Right atrium auricular region (tissue), 2 donors: ENCODE measurements at regions not wholly inside any gene's neighbourhood (a gene's known extent, or its start where the extent isn't known, plus 50 kb on each side); places are given as distances from the start of the nearest gene placed in this dataset.

Source experiments
- DNase-seq: peaks from one replicate; pipeline ENCODE4 v3.0.0-alpha.2; 2019; ENCODE audit warnings: low spot score
- H3K27ac ChIP-seq, 2 donors: fragments of 200-600 bp; sonication (generic); 1 replicate in 1 of 2; 2 replicates in 1 of 2; pipeline ENCODE4 v1.5.1; 2016 to 2019
- H3K27me3 ChIP-seq, 2 donors: fragments of 200-600 bp; sonication (generic); one replicate each; pipeline versions ENCODE4 v1.5.1 to v1.6.0; 2017 to 2019
- H3K36me3 ChIP-seq: fragments of 200-600 bp; sonication (generic); one replicate; pipeline ENCODE4 v1.5.1; 2016
- H3K4me1 ChIP-seq, 2 donors: fragments of 200-600 bp; sonication (generic); one replicate each; pipeline versions ENCODE4 v1.5.1 to v1.6.0; 2017 to 2019
- H3K4me3 ChIP-seq, 2 donors: fragments of 200-600 bp; sonication (generic); 1 replicate in 1 of 2; 2 replicates in 1 of 2; pipeline ENCODE4 v1.5.1; 2017 to 2019; ENCODE audit warnings: mild to moderate bottlenecking in 1 of 2, moderate library complexity in 1 of 2
- H3K9me3 ChIP-seq, 2 donors: fragments of 200-600 bp; sonication (generic); one replicate each; pipeline ENCODE4 v1.5.1; 2019
- TF ChIP-seq, protein P1 (sequence below), 2 donors: fragments of 200-600 bp; sonication (generic); IDR thresholded peaks; one replicate each; pipeline ENCODE4 v1.5.1; 2019; ENCODE audit warnings: antibody characterized with exemption in 2 of 2

DNA sequence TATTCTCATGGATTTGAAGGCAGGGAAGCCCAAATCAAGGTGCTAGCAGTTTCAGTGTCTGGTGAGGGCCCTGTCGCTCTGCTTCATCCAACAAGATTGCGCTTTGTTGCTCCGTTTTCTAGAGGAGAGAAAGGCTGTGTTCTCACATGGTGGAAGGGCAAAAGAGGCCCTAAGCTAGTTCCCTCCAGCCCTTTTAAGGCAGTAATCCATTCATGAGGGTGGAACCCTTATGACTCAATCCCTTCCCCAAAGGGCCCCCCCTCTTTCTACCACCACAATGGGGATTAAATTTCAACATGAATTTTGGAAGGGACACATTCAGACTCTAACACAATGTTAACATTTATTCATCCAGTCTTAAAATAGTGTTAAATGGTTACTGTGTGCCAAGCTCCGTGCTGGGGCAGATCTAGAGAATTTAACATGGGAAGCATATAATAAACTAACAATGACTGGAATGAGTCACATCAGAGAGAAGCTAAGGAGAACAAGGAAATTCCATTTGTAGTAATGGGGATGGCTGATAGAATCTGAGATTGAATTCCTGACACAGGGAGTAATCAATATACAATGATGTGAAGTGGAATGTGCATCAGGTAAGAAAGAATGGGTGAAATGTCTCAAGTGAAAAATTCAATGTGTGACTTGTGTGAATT lies 382.8 kb upstream of the ZNF608 start:
- no peak for DNase-seq
- Histone ChIP-seq H3K36me3 (no peaks in the 10 kb centered on the region), H3K27me3 (no peaks in the 10 kb centered on the region), H3K9me3 (no peaks in the 10 kb centered on the region), H3K4me1 (no peaks in the 10 kb centered on the region), H3K27ac (no peak overlapping the region), H3K4me3 (no peak overlapping the region)
- TF ChIP-seq, protein P1, sequence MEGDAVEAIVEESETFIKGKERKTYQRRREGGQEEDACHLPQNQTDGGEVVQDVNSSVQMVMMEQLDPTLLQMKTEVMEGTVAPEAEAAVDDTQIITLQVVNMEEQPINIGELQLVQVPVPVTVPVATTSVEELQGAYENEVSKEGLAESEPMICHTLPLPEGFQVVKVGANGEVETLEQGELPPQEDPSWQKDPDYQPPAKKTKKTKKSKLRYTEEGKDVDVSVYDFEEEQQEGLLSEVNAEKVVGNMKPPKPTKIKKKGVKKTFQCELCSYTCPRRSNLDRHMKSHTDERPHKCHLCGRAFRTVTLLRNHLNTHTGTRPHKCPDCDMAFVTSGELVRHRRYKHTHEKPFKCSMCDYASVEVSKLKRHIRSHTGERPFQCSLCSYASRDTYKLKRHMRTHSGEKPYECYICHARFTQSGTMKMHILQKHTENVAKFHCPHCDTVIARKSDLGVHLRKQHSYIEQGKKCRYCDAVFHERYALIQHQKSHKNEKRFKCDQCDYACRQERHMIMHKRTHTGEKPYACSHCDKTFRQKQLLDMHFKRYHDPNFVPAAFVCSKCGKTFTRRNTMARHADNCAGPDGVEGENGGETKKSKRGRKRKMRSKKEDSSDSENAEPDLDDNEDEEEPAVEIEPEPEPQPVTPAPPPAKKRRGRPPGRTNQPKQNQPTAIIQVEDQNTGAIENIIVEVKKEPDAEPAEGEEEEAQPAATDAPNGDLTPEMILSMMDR (IDR thresholded peaks at IDR 0.05) = no peak

DNA sequence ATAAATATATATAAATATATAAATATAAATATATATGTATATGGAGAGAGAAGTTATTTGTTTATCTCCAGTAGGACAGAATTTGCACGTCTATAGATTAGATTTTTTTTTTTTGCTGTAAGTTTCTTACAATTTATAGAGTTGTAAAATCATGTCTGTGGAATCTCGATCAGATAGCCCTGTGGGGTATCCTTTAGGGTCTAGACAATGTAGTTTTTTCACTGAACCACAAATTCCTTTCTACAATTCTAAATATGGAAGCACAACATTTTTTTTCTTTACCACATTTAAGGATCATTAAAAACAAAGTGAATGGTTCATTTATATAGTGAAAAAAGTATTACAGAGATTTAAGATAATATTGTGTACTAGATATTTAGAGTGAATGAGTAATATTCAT lies 384.2 kb upstream of the ZNF608 start:
- no peaks in the 10 kb centered on the region for H3K36me3 ChIP-seq
- no peak overlapping the region for H3K27ac ChIP-seq
- no peaks in the 10 kb centered on the region for H3K27me3 ChIP-seq
- H3K4me1 ChIP-seq = no peaks in the 10 kb centered on the region
- H3K9me3 ChIP-seq = no peaks in the 10 kb centered on the region
- TF ChIP-seq, protein P1 (IDR thresholded peaks at IDR 0.05) = no peak
- no peak overlapping the region for H3K4me3 ChIP-seq
- no peak for DNase-seq

DNA sequence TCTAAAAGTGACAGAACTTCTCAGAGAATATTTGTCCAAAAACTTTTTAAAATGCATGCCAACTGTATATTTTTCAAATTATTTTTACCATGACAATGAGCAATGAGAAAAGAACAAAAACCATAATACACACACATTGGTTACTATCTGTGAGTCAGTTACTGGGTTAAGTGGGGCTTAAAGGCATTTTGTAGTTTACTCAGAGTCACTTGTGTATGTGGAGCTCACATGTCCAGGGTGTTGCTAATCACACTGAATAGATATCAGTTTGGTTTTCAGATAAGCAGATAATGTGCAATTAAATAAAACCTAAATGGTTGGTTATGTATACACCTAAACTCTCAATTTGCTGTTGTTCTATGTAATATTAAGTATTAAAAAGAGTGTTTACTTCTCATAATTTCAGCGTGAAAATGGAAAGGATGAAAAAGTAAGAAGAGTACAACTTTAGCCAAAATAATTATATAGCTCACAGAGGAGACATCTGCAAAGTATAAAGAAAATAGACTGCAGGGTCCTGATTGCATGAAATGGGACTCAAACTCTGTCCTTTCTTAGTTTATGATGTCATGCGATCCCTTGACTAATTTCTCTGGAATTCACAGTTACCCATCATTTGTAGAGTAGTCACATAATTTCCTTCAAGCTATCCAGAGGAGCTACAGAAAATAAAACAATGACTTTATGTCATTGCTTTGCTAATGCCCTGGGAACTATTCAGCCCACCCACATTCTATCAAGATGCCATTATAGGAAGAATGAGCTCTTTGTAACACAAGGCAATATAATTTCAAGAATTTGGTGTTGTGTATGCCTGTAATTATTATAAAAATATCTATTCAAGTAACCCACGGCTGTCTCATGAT lies 388.0 kb upstream of the ZNF608 start:
- Histone ChIP-seq H3K4me1 (no peaks in the 10 kb centered on the region), H3K27ac (no peak overlapping the region), H3K36me3 (no peaks in the 10 kb centered on the region), H3K4me3 (no peak overlapping the region), H3K27me3 (no peaks in the 10 kb centered on the region), H3K9me3 (no peaks in the 10 kb centered on the region)
- TF ChIP-seq, protein P1 (IDR thresholded peaks at IDR 0.05) = no peak
- no peak for DNase-seq

DNA sequence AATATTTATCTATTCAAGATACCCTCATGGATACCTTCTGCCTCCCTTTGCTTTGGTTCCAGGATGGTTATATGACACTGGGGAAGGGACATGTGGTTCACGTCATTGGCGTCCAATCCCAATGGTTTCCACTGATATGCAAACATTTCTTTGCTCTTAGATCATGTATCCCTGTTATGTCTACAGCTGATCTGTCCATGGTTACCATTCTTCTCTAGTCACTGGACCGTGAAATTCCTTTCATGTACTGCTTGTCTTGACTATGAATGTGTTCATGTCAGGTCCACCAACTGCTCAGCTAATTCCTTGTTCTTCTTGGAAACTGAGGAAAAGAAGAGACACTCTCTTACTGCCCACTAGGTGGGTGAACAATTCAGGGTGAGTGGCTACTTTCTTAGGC lies 391.1 kb upstream of the ZNF608 start:
- TF ChIP-seq, protein P1 (IDR thresholded peaks at IDR 0.05) = no peak
- Histone ChIP-seq H3K36me3 (no peaks in the 10 kb centered on the region), H3K4me3 (no peak overlapping the region), H3K9me3 (no peaks in the 10 kb centered on the region), H3K4me1 (no peaks in the 10 kb centered on the region), H3K27ac (no peak overlapping the region), H3K27me3 (no peaks in the 10 kb centered on the region)
- DNase-seq = no peak

DNA sequence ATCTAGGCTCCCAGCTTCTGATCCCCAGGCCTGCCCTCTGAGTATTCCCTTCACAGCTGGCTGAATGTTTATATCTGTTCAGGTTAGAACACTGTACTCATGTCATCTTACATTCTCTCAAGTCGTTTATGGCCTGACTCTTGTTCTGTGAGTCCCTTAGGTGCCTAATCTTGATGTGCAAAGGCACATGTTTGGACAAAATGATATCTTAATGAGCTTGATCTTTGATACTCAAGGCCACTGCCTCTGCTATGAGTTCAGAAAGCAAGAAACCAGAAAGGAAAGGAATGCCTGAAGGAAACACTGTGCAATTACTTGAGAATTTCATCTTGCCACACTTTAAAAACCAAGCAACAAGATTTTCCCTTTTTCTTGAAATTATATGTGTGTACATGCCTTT lies 391.8 kb upstream of the ZNF608 start:
- no peak for DNase-seq
- Histone ChIP-seq H3K27ac (no peak overlapping the region), H3K4me3 (no peak overlapping the region), H3K9me3 (no peaks in the 10 kb centered on the region), H3K36me3 (no peaks in the 10 kb centered on the region), H3K4me1 (no peaks in the 10 kb centered on the region), H3K27me3 (no peaks in the 10 kb centered on the region)
- TF ChIP-seq, protein P1 (IDR thresholded peaks at IDR 0.05) = no peak
